Astrocyte (in vitro differentiated cells and primary cell): ENCODE measurements at regions not wholly inside any gene's neighbourhood (a gene's known extent, or its start where the extent isn't known, plus 50 kb on each side); places are given as distances from the start of the nearest gene placed in this dataset.

Source experiments
- DNase-seq: peaks from one replicate; pipeline ENCODE4 v3.0.0-alpha.2; 2010; ENCODE audit warnings: low read depth
- FAIRE-seq: peaks from 2 replicates; lab custom pipeline; 2011; peaks lifted over from hg19 to GRCh38; lab: Jason Lieb, UNC
- H2AFZ ChIP-seq: 2 replicates; pipeline ENCODE4 v1.6.0; 2012; ENCODE audit warnings: low read depth, low read length, inconsistent platforms
- H3K27ac ChIP-seq: 2 replicates; pipeline ENCODE4 v1.5.1; 2011; ENCODE audit warnings: low read depth, low read length, inconsistent platforms
- H3K27me3 ChIP-seq: 2 replicates; pipeline ENCODE4 v1.6.0; 2011; ENCODE audit warnings: low read length, inconsistent platforms; ENCODE audit not compliant: insufficient read depth
- H3K36me3 ChIP-seq: 2 replicates; pipeline ENCODE4 v1.5.1; 2011; ENCODE audit warnings: low read length, inconsistent platforms; ENCODE audit not compliant: insufficient read depth
- H3K4me1 ChIP-seq: 2 replicates; pipeline ENCODE4 v1.5.1; 2011; ENCODE audit warnings: low read length, inconsistent platforms; ENCODE audit not compliant: insufficient read depth
- H3K4me2 ChIP-seq: 2 replicates; pipeline ENCODE4 v1.6.0; 2012; ENCODE audit warnings: low read length, inconsistent platforms
- H3K4me3 ChIP-seq: 2 replicates; pipeline ENCODE4 v1.5.1; 2011; ENCODE audit warnings: low read depth, mild to moderate bottlenecking, low read length, inconsistent platforms; ENCODE audit not compliant: insufficient read depth
- H3K79me2 ChIP-seq: 2 replicates; pipeline ENCODE4 v1.6.0; 2012; ENCODE audit warnings: mild to moderate bottlenecking, low read length, inconsistent platforms; ENCODE audit not compliant: insufficient read depth
- H3K9ac ChIP-seq: 2 replicates; pipeline ENCODE4 v1.6.0; 2012; ENCODE audit warnings: mild to moderate bottlenecking, low read length, inconsistent platforms
- H3K9me3 ChIP-seq: 2 replicates; pipeline ENCODE4 v1.5.1; 2012; ENCODE audit warnings: low read depth, mild to moderate bottlenecking, low read length, inconsistent platforms; ENCODE audit not compliant: insufficient read depth
- H4K20me1 ChIP-seq: 2 replicates; pipeline ENCODE4 v1.6.0; 2012; ENCODE audit warnings: low read length, inconsistent platforms; ENCODE audit not compliant: insufficient read depth
- H3K27ac Mint-ChIP-seq: one replicate; pipeline ENCODE4 v1.8.0; 2021; ENCODE audit warnings: mild to moderate bottlenecking, mixed read lengths; ENCODE audit not compliant: unreplicated experiment
- H3K27me3 Mint-ChIP-seq: one replicate; pipeline ENCODE4 v1.8.0; 2021; ENCODE audit warnings: low read depth, mixed read lengths; ENCODE audit not compliant: unreplicated experiment
- H3K36me3 Mint-ChIP-seq: one replicate; pipeline ENCODE4 v1.8.0; 2021; ENCODE audit warnings: low read depth, mixed read lengths; ENCODE audit not compliant: unreplicated experiment
- H3K4me1 Mint-ChIP-seq: one replicate; pipeline ENCODE4 v1.8.0; 2021; ENCODE audit warnings: low read depth, mixed read lengths; ENCODE audit not compliant: unreplicated experiment
- H3K4me3 Mint-ChIP-seq: one replicate; pipeline ENCODE4 v1.8.0; 2021; ENCODE audit warnings: mild to moderate bottlenecking, moderate library complexity, mixed read lengths; ENCODE audit not compliant: unreplicated experiment
- H3K9me3 Mint-ChIP-seq: one replicate; pipeline ENCODE4 v1.8.0; 2021; ENCODE audit warnings: mild to moderate bottlenecking, mixed read lengths; ENCODE audit not compliant: unreplicated experiment
- EZH2 ChIP-seq: IDR thresholded peaks from 2 replicates; pipeline ENCODE4 v1.6.1; 2012; ENCODE audit warnings: mild to moderate bottlenecking, low read length, inconsistent platforms; ENCODE audit not compliant: insufficient read depth
- TF ChIP-seq, protein P1 (sequence below): IDR thresholded peaks from 2 replicates; pipeline ENCODE4 v1.5.1; 2011; ENCODE audit warnings: low read depth, mild to moderate bottlenecking, inconsistent platforms, low read length, moderate library complexity; ENCODE audit not compliant: insufficient read depth

DNA sequence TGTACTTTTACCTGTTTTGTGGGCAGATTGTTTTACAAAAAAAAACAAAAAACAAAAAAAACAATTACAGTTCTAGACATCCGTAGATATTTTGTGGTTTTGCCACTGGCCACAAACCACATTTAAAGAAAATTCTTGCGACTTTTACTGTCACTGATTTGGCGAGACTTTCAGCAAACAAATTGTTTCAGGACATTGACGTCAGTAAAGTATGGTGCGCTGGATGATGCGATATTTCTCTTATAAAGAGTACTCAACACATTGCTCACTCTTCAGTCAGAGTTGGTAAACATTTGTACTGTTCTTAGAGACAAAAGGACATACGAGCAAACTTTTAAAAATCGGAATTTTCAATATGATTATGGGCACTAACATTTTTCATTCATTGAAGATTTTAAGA is 229.8 kb downstream of the HAO1 start:
- Mint-ChIP-seq H3K36me3 (no peaks in the 10 kb centered on the region), H3K4me3 (no peak overlapping the region), H3K27me3 (peaks cover 6% of the 10 kb centered on the region), H3K9me3 (peaks cover 5% of the 10 kb centered on the region), H3K27ac (no peak overlapping the region), H3K4me1 (peaks cover 1% of the 10 kb centered on the region)
- Histone ChIP-seq H4K20me1 (no peaks in the 10 kb centered on the region), H3K27ac (no peak overlapping the region), H3K36me3 (no peaks in the 10 kb centered on the region), H3K27me3 (no peaks in the 10 kb centered on the region), H3K4me2 (no peak overlapping the region), H3K4me3 (no peak overlapping the region), H3K79me2 (no peaks in the 10 kb centered on the region), H3K4me1 (no peaks in the 10 kb centered on the region), H3K9ac (no peak overlapping the region), H3K9me3 (no peaks in the 10 kb centered on the region), H2AFZ (no peak overlapping the region)
- no peak for TF ChIP-seq EZH2
- TF ChIP-seq, protein P1, sequence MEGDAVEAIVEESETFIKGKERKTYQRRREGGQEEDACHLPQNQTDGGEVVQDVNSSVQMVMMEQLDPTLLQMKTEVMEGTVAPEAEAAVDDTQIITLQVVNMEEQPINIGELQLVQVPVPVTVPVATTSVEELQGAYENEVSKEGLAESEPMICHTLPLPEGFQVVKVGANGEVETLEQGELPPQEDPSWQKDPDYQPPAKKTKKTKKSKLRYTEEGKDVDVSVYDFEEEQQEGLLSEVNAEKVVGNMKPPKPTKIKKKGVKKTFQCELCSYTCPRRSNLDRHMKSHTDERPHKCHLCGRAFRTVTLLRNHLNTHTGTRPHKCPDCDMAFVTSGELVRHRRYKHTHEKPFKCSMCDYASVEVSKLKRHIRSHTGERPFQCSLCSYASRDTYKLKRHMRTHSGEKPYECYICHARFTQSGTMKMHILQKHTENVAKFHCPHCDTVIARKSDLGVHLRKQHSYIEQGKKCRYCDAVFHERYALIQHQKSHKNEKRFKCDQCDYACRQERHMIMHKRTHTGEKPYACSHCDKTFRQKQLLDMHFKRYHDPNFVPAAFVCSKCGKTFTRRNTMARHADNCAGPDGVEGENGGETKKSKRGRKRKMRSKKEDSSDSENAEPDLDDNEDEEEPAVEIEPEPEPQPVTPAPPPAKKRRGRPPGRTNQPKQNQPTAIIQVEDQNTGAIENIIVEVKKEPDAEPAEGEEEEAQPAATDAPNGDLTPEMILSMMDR = no peak
- FAIRE-seq (no peak), DNase-seq (peak; percentile 69)

DNA sequence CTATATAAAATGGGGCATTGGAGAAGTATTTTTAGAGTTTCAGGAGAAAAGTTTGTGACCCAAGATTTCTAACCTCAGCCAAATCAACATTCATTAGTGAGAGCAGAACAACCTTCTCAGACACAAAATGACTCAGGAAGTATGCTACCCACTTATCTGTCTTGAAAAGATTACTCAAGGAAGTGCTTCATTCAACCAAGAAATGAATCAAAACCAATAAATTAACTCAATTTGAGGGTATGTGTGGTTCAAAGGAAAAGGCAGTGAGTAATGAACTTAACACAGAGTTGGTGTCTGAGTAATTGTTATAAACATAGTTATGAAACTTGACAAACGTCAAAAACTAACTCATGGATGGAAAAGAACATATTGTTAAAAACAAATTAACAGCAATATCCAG is 227.6 kb downstream of the HAO1 start:
- no peaks in the 10 kb centered on the region for H3K79me2 ChIP-seq
- H3K27me3 ChIP-seq = no peaks in the 10 kb centered on the region
- no peaks in the 10 kb centered on the region for H3K36me3 Mint-ChIP-seq
- H3K4me3 Mint-ChIP-seq = no peak overlapping the region
- no peaks in the 10 kb centered on the region for H3K4me1 ChIP-seq
- no peak overlapping the region for H3K27ac ChIP-seq
- no peak overlapping the region for H2AFZ ChIP-seq
- FAIRE-seq (no peak), DNase-seq (peak; percentile 26)
- peaks cover 1% of the 10 kb centered on the region for H3K4me1 Mint-ChIP-seq
- no peaks in the 10 kb centered on the region for H4K20me1 ChIP-seq
- peaks cover 5% of the 10 kb centered on the region for H3K9me3 Mint-ChIP-seq
- no peaks in the 10 kb centered on the region for H3K36me3 ChIP-seq
- no peak overlapping the region for H3K4me3 ChIP-seq
- H3K27me3 Mint-ChIP-seq = no peaks in the 10 kb centered on the region
- H3K4me2 ChIP-seq = no peak overlapping the region
- H3K27ac Mint-ChIP-seq = no peak overlapping the region
- no peaks in the 10 kb centered on the region for H3K9me3 ChIP-seq
- H3K9ac ChIP-seq = no peak overlapping the region
- no peak for TF ChIP-seq EZH2
- TF ChIP-seq, protein P1 = no peak

DNA sequence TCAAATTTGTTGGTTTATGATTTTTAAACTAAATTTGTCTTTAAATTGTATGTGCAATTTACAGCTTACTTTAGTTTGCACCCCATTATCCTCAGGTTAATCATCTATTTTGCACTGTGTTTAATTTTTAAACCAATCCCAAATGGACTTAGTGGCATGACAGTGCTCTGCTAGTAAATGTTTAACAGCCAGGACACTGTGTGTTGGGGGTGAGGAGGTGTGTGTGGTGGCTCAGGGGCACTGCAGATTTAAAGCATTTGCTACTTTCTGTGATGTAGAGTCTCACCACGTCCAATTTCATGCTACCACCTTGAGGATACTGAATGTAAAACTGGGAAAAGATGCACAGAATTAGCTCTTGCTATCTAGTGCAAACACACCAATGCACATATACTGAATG is 225.7 kb downstream of the HAO1 start:
- no peaks in the 10 kb centered on the region for H3K27me3 ChIP-seq
- no peak overlapping the region for H3K4me3 ChIP-seq
- Mint-ChIP-seq H3K4me1 (peaks cover 1% of the 10 kb centered on the region), H3K27me3 (no peaks in the 10 kb centered on the region), H3K9me3 (peaks cover 5% of the 10 kb centered on the region), H3K4me3 (no peak overlapping the region), H3K36me3 (no peaks in the 10 kb centered on the region), H3K27ac (no peak overlapping the region)
- no peaks in the 10 kb centered on the region for H3K4me1 ChIP-seq
- H4K20me1 ChIP-seq = no peaks in the 10 kb centered on the region
- no peak overlapping the region for H3K9ac ChIP-seq
- H3K27ac ChIP-seq = no peak overlapping the region
- FAIRE-seq (no peak), DNase-seq (no peak)
- TF ChIP-seq, protein P1 = no peak
- no peak for TF ChIP-seq EZH2
- H3K4me2 ChIP-seq = no peak overlapping the region
- H3K36me3 ChIP-seq = no peaks in the 10 kb centered on the region
- no peaks in the 10 kb centered on the region for H3K79me2 ChIP-seq
- no peaks in the 10 kb centered on the region for H3K9me3 ChIP-seq
- no peak overlapping the region for H2AFZ ChIP-seq
